ENCODE measurements at regions not wholly inside any gene's neighbourhood (a gene's known extent, or its start where the extent isn't known, plus 50 kb on each side); places are given as distances from the start of the nearest gene placed in this dataset.

- WGBS, 2 donors (ENCODE audit: low coverage in 1 of 2), result 80 to 100% methylated on average over 1 to 2 of the region's 2 CpGs
- H3K4me1 ChIP-seq, result no peaks in the 10 kb centered on the region
- H3K36me3 ChIP-seq, result no peaks in the 10 kb centered on the region
- ATAC-seq, result no peak
- no peak overlapping the region for H3K4me3 ChIP-seq
- no peaks in the 10 kb centered on the region for H3K9me3 ChIP-seq
- H3K27ac ChIP-seq, result no peak overlapping the region
- no peaks in the 10 kb centered on the region for H3K27me3 ChIP-seq
- no peak for TF ChIP-seq POLR2A (IDR thresholded peaks at IDR 0.05)
- no peak for TF ChIP-seq EP300 (IDR thresholded peaks at IDR 0.05)
- TF ChIP-seq POLR2AphosphoS5 (IDR thresholded peaks at IDR 0.05), result no peak
- TF ChIP-seq, protein P1, sequence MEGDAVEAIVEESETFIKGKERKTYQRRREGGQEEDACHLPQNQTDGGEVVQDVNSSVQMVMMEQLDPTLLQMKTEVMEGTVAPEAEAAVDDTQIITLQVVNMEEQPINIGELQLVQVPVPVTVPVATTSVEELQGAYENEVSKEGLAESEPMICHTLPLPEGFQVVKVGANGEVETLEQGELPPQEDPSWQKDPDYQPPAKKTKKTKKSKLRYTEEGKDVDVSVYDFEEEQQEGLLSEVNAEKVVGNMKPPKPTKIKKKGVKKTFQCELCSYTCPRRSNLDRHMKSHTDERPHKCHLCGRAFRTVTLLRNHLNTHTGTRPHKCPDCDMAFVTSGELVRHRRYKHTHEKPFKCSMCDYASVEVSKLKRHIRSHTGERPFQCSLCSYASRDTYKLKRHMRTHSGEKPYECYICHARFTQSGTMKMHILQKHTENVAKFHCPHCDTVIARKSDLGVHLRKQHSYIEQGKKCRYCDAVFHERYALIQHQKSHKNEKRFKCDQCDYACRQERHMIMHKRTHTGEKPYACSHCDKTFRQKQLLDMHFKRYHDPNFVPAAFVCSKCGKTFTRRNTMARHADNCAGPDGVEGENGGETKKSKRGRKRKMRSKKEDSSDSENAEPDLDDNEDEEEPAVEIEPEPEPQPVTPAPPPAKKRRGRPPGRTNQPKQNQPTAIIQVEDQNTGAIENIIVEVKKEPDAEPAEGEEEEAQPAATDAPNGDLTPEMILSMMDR (IDR thresholded peaks at IDR 0.05), result no peak
Observed at GRCh38 chr3:118476885-118477618, 557.6 kb downstream of the IGSF11 start.

GRCh38 chr3:118477768-118478167 lies 556.9 kb downstream of the IGSF11 start:
- Histone ChIP-seq H3K36me3 (no peaks in the 10 kb centered on the region), H3K4me1 (no peaks in the 10 kb centered on the region), H3K27me3 (no peaks in the 10 kb centered on the region), H3K9me3 (no peaks in the 10 kb centered on the region), H3K27ac (no peak overlapping the region), H3K4me3 (no peak overlapping the region)
- TF ChIP-seq, protein P1 (IDR thresholded peaks at IDR 0.05), result no peak
- no peak for TF ChIP-seq EP300 (IDR thresholded peaks at IDR 0.05)
- no peak for TF ChIP-seq POLR2AphosphoS5 (IDR thresholded peaks at IDR 0.05)
- TF ChIP-seq POLR2A (IDR thresholded peaks at IDR 0.05), result no peak
- 17 to 29% methylated on average over 1 to 2 of the region's 2 CpGs for WGBS, 2 donors (ENCODE audit: low coverage in 1 of 2)
- ATAC-seq, result peak; percentile 10

DNA sequence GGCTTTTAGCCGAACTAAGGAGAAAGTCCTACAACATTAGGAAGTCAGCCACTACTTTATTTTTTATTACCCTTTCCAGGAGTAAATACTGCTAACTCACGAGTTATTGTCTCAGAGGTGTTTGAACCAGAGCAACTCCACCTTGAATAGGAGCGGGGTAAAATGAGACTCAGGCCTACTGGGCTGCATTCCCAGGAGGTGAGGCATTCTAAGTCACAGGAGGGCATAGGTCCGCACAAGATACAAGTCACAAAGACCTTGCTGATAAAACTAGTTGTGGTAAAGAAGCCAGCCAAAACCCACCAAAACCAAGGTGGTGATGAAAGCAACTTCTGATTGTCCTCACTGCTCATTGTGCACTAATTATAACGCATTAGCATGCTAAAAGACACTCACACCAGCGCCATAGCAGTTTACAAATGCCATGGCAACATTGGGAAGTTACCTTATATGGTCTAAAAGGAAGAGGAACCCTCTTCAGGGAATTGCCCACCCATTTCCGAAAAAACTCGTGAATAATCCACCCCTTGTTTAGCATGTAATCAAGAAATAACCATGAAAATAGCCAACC lies 555.9 kb downstream of the IGSF11 start:
- no peaks in the 10 kb centered on the region for H3K27me3 ChIP-seq
- 76 to 86% methylated on average over 5 to 6 of the region's 8 CpGs for WGBS, 2 donors (ENCODE audit: low coverage in 1 of 2)
- no peaks in the 10 kb centered on the region for H3K36me3 ChIP-seq
- H3K4me1 ChIP-seq, result no peaks in the 10 kb centered on the region
- TF ChIP-seq POLR2AphosphoS5 (IDR thresholded peaks at IDR 0.05) (no peak), EP300 (IDR thresholded peaks at IDR 0.05) (no peak), POLR2A (IDR thresholded peaks at IDR 0.05) (no peak)
- TF ChIP-seq, protein P1 (IDR thresholded peaks at IDR 0.05), result no peak
- H3K4me3 ChIP-seq, result no peak overlapping the region
- no peaks in the 10 kb centered on the region for H3K9me3 ChIP-seq
- no peak for ATAC-seq
- H3K27ac ChIP-seq, result no peak overlapping the region

- Histone ChIP-seq H3K36me3 (no peaks in the 10 kb centered on the region), H3K4me1 (no peaks in the 10 kb centered on the region), H3K27me3 (no peaks in the 10 kb centered on the region), H3K9me3 (no peaks in the 10 kb centered on the region), H3K27ac (no peak overlapping the region), H3K4me3 (no peak overlapping the region)
- 86 to 100% methylated on average over 1 of the region's 1 CpG for WGBS, 2 donors (ENCODE audit: low coverage in 1 of 2)
- ATAC-seq, result no peak
- TF ChIP-seq EP300 (IDR thresholded peaks at IDR 0.05) (no peak), POLR2AphosphoS5 (IDR thresholded peaks at IDR 0.05) (no peak), POLR2A (IDR thresholded peaks at IDR 0.05) (no peak)
- TF ChIP-seq, protein P1 (IDR thresholded peaks at IDR 0.05), result no peak
Observed at GRCh38 chr3:118479376-118479775, 555.3 kb downstream of the IGSF11 start.
